Fibroblast of gingiva (primary cell): ENCODE measurements at regions not wholly inside any gene's neighbourhood (a gene's known extent, or its start where the extent isn't known, plus 50 kb on each side); places are given as distances from the start of the nearest gene placed in this dataset.
"Not testable (repeated sequence)": the region's sequence is repeated elsewhere in the genome, so short reads cannot be mapped to it uniquely, and the experiment has no call there.

Experiments used
- DNase-seq: peaks from one replicate; pipeline ENCODE4 v3.0.0-alpha.2; 2011; ENCODE audit warnings: low read depth

- DNase-seq, result not testable (repeated sequence)
Measured at GRCh38 chr15:29505535-29505934, 235.9 kb upstream of the NSMCE3 start.

- DNase-seq, result no peak
Measured at GRCh38 chr15:29490747-29491471, 221.3 kb upstream of the NSMCE3 start.

GRCh38 chr15:29480949-29481348 lies 211.3 kb upstream of the NSMCE3 start:
- DNase-seq, result no peak

- DNase-seq, result no peak
Measured at GRCh38 chr15:29480278-29480677, 210.7 kb upstream of the NSMCE3 start.

GRCh38 chr15:29477256-29477655 lies 207.6 kb upstream of the NSMCE3 start:
- DNase-seq, result no peak

- DNase-seq, result no peak
Measured at GRCh38 chr15:29476503-29477080, 207.0 kb upstream of the NSMCE3 start.

GRCh38 chr15:29475096-29475495 lies 205.5 kb upstream of the NSMCE3 start:
- DNase-seq, result no peak

GRCh38 chr15:29473621-29474105 lies 204.0 kb upstream of the NSMCE3 start:
- DNase-seq, result no peak

GRCh38 chr15:29472901-29473445 lies 203.4 kb upstream of the NSMCE3 start:
- DNase-seq, result no peak

- DNase-seq, result no peak
Measured at GRCh38 chr15:29471757-29472156, 202.1 kb upstream of the NSMCE3 start.

GRCh38 chr15:29471306-29471705 lies 201.7 kb upstream of the NSMCE3 start:
- no peak for DNase-seq

GRCh38 chr15:29470794-29471193 lies 201.2 kb upstream of the NSMCE3 start:
- no peak for DNase-seq

GRCh38 chr15:29470311-29470710 lies 200.7 kb upstream of the NSMCE3 start:
- no peak for DNase-seq

- DNase-seq, result no peak
Measured at GRCh38 chr15:29468899-29469298, 199.3 kb upstream of the NSMCE3 start.

GRCh38 chr15:29467091-29467490 lies 197.5 kb upstream of the NSMCE3 start:
- no peak for DNase-seq

GRCh38 chr15:29466292-29466691 lies 196.7 kb upstream of the NSMCE3 start:
- no peak for DNase-seq

- DNase-seq, result no peak
Measured at GRCh38 chr15:29465816-29466215, 196.2 kb upstream of the NSMCE3 start.

GRCh38 chr15:29465196-29465595 lies 195.6 kb upstream of the NSMCE3 start:
- no peak for DNase-seq

GRCh38 chr15:29461877-29462276 lies 192.3 kb upstream of the NSMCE3 start:
- no peak for DNase-seq

GRCh38 chr15:29458361-29458760 lies 188.7 kb upstream of the NSMCE3 start:
- DNase-seq, result no peak

- DNase-seq, result no peak
Measured at GRCh38 chr15:29457729-29458128, 188.1 kb upstream of the NSMCE3 start.

- no peak for DNase-seq
Measured at GRCh38 chr15:29456964-29457363, 187.3 kb upstream of the NSMCE3 start.

GRCh38 chr15:29456255-29456654 lies 186.6 kb upstream of the NSMCE3 start:
- no peak for DNase-seq

GRCh38 chr15:29455530-29455929 lies 185.9 kb upstream of the NSMCE3 start:
- DNase-seq, result no peak
